Keratinocyte (primary cell): ENCODE measurements at regions not wholly inside any gene's neighbourhood (a gene's known extent, or its start where the extent isn't known, plus 50 kb on each side); places are given as distances from the start of the nearest gene placed in this dataset.

Source experiments
- DNase-seq: peaks from one replicate; pipeline ENCODE4 v3.0.0-alpha.2; 2011; ENCODE audit warnings: low read depth, missing footprints, low spot score
- FAIRE-seq: peaks from 2 replicates; lab custom pipeline; 2011; peaks lifted over from hg19 to GRCh38; lab: Jason Lieb, UNC
- H2AFZ ChIP-seq: 2 replicates; pipeline ENCODE4 v1.6.0; 2012; ENCODE audit warnings: low read length, control low read depth, inconsistent platforms; ENCODE audit not compliant: control insufficient read depth
- H3K27ac ChIP-seq: 2 replicates; pipeline ENCODE4 v1.5.1; 2011; ENCODE audit warnings: low read length; ENCODE audit not compliant: control insufficient read depth, insufficient read depth
- H3K27me3 ChIP-seq: 3 replicates; pipeline ENCODE4 v1.6.0; 2011; ENCODE audit warnings: low read length; ENCODE audit not compliant: control insufficient read depth, insufficient read depth; ENCODE audit errors: extremely low read depth
- H3K36me3 ChIP-seq, 2 experiments: 2 replicates in 1 of 2; 3 replicates in 1 of 2; pipeline ENCODE4 v1.5.1; 2011; ENCODE audit warnings: low read length in 2 of 2, mild to moderate bottlenecking in 1 of 2; ENCODE audit not compliant: control insufficient read depth in 2 of 2, insufficient read depth in 2 of 2; ENCODE audit errors: extremely low read depth in 1 of 2
- H3K4me1 ChIP-seq: 3 replicates; pipeline ENCODE4 v1.5.1; 2011; ENCODE audit warnings: low read length; ENCODE audit not compliant: control insufficient read depth, insufficient read depth; ENCODE audit errors: extremely low read depth
- H3K4me2 ChIP-seq: 3 replicates; pipeline ENCODE4 v1.6.0; 2011; ENCODE audit warnings: low read depth, low read length; ENCODE audit not compliant: control insufficient read depth, insufficient read depth; ENCODE audit errors: extremely low read depth
- H3K4me3 ChIP-seq, 3 experiments: fragments of 200-600 bp in 1 of 3; sonication (generic) in 1 of 3; 2 replicates in 2 of 3; 3 replicates in 1 of 3; pipeline ENCODE4 v1.5.1; 2011 to 2016; ENCODE audit warnings: low read length in 3 of 3, mild to moderate bottlenecking in 3 of 3, control low read depth in 2 of 3, inconsistent platforms in 1 of 3, low read depth in 1 of 3, mixed read lengths in 1 of 3, mixed run types in 1 of 3, moderate library complexity in 1 of 3; ENCODE audit not compliant: control insufficient read depth in 2 of 3, insufficient read depth in 2 of 3; ENCODE audit errors: extremely low read depth in 1 of 3
- H3K79me2 ChIP-seq: 2 replicates; pipeline ENCODE4 v1.6.0; 2012; ENCODE audit warnings: low read length; ENCODE audit not compliant: control insufficient read depth, insufficient read depth
- H3K9ac ChIP-seq: 3 replicates; pipeline ENCODE4 v1.6.0; 2011; ENCODE audit warnings: low read length; ENCODE audit not compliant: control insufficient read depth, insufficient read depth; ENCODE audit errors: extremely low read depth
- H3K9me1 ChIP-seq: 3 replicates; pipeline ENCODE4 v1.6.0; 2011; ENCODE audit warnings: low read length; ENCODE audit not compliant: control insufficient read depth, insufficient read depth; ENCODE audit errors: extremely low read depth
- H3K9me3 ChIP-seq: 2 replicates; pipeline ENCODE4 v1.5.1; 2012; ENCODE audit warnings: low read depth, low read length; ENCODE audit not compliant: control insufficient read depth
- H4K20me1 ChIP-seq: 3 replicates; pipeline ENCODE4 v1.6.0; 2011; ENCODE audit warnings: low read length; ENCODE audit not compliant: control insufficient read depth, insufficient read depth; ENCODE audit errors: extremely low read depth
- CTCF ChIP-seq, 3 experiments: IDR thresholded peaks in 1 of 3; conservative IDR thresholded peaks in 1 of 3; optimal IDR thresholded peaks in 1 of 3; 2 replicates in 2 of 3; 3 replicates in 1 of 3; pipeline versions ENCODE3 to v1.5.1; 2011; ENCODE audit warnings: low read length in 3 of 3, mild to moderate bottlenecking in 3 of 3, moderate library complexity in 2 of 3, control low read depth in 1 of 3, inconsistent platforms in 1 of 3; ENCODE audit not compliant: insufficient read depth in 2 of 3; ENCODE audit errors: extremely low read depth in 1 of 3
- EZH2 ChIP-seq: IDR thresholded peaks from one replicate; pipeline ENCODE4 v1.6.1; 2012; ENCODE audit warnings: inconsistent platforms, mild to moderate bottlenecking, low read length, moderate library complexity
- dilution Hi-C: fragments of 300-500 bp; cut with MboI; formaldehyde crosslinking; loops from one replicate; pipeline ENCODE4 v1.7.0; 2020; ENCODE audit warnings: low sequenced_read_pairs; ENCODE audit not compliant: extremely low pct_ligation_motif_present

GRCh38 chr11:15580775-15581095, 466.0 kb downstream of the INSC start:
- TF ChIP-seq CTCF (optimal IDR thresholded peaks at IDR 0.05 in 1 of 3, IDR thresholded peaks at IDR 0.05 in 1 of 3, conservative IDR thresholded peaks at IDR 0.05 in 1 of 3; ENCODE audit: extremely low read depth in 1 of 3, insufficient read depth in 2 of 3, low read length in 3 of 3) (no peak), EZH2 (no peak)
- H3K27me3 ChIP-seq = no peaks in the 10 kb centered on the region
- H3K9me1 ChIP-seq = no peaks in the 10 kb centered on the region
- no peaks in the 10 kb centered on the region for H3K79me2 ChIP-seq
- no peak overlapping the region for H3K4me3 ChIP-seq
- no peaks in the 10 kb centered on the region for H3K36me3 ChIP-seq
- FAIRE-seq (no peak), DNase-seq (no peak)
- H3K27ac ChIP-seq = no peak overlapping the region
- no peak overlapping the region for H3K4me2 ChIP-seq
- no peaks in the 10 kb centered on the region for H3K4me1 ChIP-seq
- H3K9ac ChIP-seq = no peak overlapping the region
- no peaks in the 10 kb centered on the region for H3K9me3 ChIP-seq
- H2AFZ ChIP-seq = no peak overlapping the region
- dilution Hi-C loops = no loop called here
- H4K20me1 ChIP-seq = no peaks in the 10 kb centered on the region

- Histone ChIP-seq H3K79me2 (no peaks in the 10 kb centered on the region), H3K27ac (no peak overlapping the region), H3K36me3 (no peaks in the 10 kb centered on the region), H3K9ac (no peak overlapping the region), H3K4me2 (no peak overlapping the region), H3K4me1 (no peaks in the 10 kb centered on the region), H2AFZ (no peak overlapping the region), H3K27me3 (no peaks in the 10 kb centered on the region), H3K9me3 (no peaks in the 10 kb centered on the region), H3K4me3 (no peak overlapping the region), H4K20me1 (no peaks in the 10 kb centered on the region), H3K9me1 (no peaks in the 10 kb centered on the region)
- FAIRE-seq (no peak), DNase-seq (no peak)
- TF ChIP-seq CTCF (optimal IDR thresholded peaks at IDR 0.05 in 1 of 3, IDR thresholded peaks at IDR 0.05 in 1 of 3, conservative IDR thresholded peaks at IDR 0.05 in 1 of 3; ENCODE audit: extremely low read depth in 1 of 3, insufficient read depth in 2 of 3, low read length in 3 of 3) (no peak), EZH2 (no peak)
- dilution Hi-C loops = no loop called here
Observed at GRCh38 chr11:15584158-15584557, 469.4 kb downstream of the INSC start.
